ENCODE measurements at regions not wholly inside any gene's neighbourhood (a gene's known extent, or its start where the extent isn't known, plus 50 kb on each side); places are given as distances from the start of the nearest gene placed in this dataset.

GRCh38 chr11:45482331-45482730 is 183.1 kb downstream of the CHST1 start:
- H3K36me3 ChIP-seq, result no peaks in the 10 kb centered on the region
- intact Hi-C loops (cut with DNase I), result no loop called here
- H3K27ac ChIP-seq, result no peak overlapping the region
- DNase-seq, result no peak
- no peak for ATAC-seq
- no peak for FAIRE-seq
- H3K4me3 ChIP-seq, result no peak overlapping the region
- H3K27me3 ChIP-seq, result no peaks in the 10 kb centered on the region
- no peaks in the 10 kb centered on the region for H3K4me1 ChIP-seq
- H3K9me3 ChIP-seq, result no peaks in the 10 kb centered on the region
- 71 to 74% methylated on average over 7 of the region's 7 CpGs for WGBS, 2 donors
- TF ChIP-seq CTCF (IDR thresholded peaks at IDR 0.05), result no peak

- Histone ChIP-seq H3K27me3 (no peaks in the 10 kb centered on the region), H3K4me1 (no peaks in the 10 kb centered on the region), H3K36me3 (no peaks in the 10 kb centered on the region), H3K9me3 (no peaks in the 10 kb centered on the region), H3K27ac (no peak overlapping the region), H3K4me3 (no peak overlapping the region)
- intact Hi-C loops (cut with DNase I), result no loop called here
- 68 to 82% methylated on average over 3 of the region's 3 CpGs for WGBS, 2 donors
- no peak for FAIRE-seq
- no peak for ATAC-seq
- DNase-seq, result no peak
- TF ChIP-seq CTCF (IDR thresholded peaks at IDR 0.05), result no peak
These were observed 184.4 kb downstream of the CHST1 start for GRCh38 chr11:45481026-45481425.

- ATAC-seq (no peak), DNase-seq (no peak), FAIRE-seq (no peak)
These were observed 187.8 kb downstream of the CHST1 start for GRCh38 chr11:45477588-45477987.

GRCh38 chr11:45476126-45476525 is 189.3 kb downstream of the CHST1 start:
- FAIRE-seq (no peak), DNase-seq (no peak), ATAC-seq (no peak)
- Histone ChIP-seq H3K9me3 (no peaks in the 10 kb centered on the region), H3K4me3 (no peak overlapping the region), H3K27me3 (no peaks in the 10 kb centered on the region), H3K27ac (no peak overlapping the region), H3K36me3 (no peaks in the 10 kb centered on the region), H3K4me1 (no peaks in the 10 kb centered on the region)
- no peak for TF ChIP-seq CTCF (IDR thresholded peaks at IDR 0.05)
- WGBS, 2 donors, result 90 to 94% methylated on average over 2 of the region's 2 CpGs
- intact Hi-C loops (cut with DNase I), result no loop called here

More at GRCh38 chr11:45477588-45477987, 187.8 kb downstream of the CHST1 start:
- Histone ChIP-seq H3K36me3 (no peaks in the 10 kb centered on the region), H3K4me3 (no peak overlapping the region), H3K4me1 (no peaks in the 10 kb centered on the region), H3K9me3 (no peaks in the 10 kb centered on the region), H3K27ac (no peak overlapping the region), H3K27me3 (no peaks in the 10 kb centered on the region)
- TF ChIP-seq CTCF (IDR thresholded peaks at IDR 0.05), result no peak
- WGBS, 2 donors, result 70 to 85% methylated on average over 1 of the region's 1 CpG
- intact Hi-C loops (cut with DNase I), result no loop called here

GRCh38 chr11:45475173-45475572 is 189.0 kb upstream of the SYT13 start:
- DNase-seq (no peak), ATAC-seq (no peak), FAIRE-seq (no peak)
- no peak overlapping the region for H3K27ac ChIP-seq
- TF ChIP-seq CTCF (IDR thresholded peaks at IDR 0.05), result no peak
- H3K4me3 ChIP-seq, result no peak overlapping the region
- no peaks in the 10 kb centered on the region for H3K36me3 ChIP-seq
- H3K27me3 ChIP-seq, result no peaks in the 10 kb centered on the region
- no peaks in the 10 kb centered on the region for H3K9me3 ChIP-seq
- H3K4me1 ChIP-seq, result no peaks in the 10 kb centered on the region
- intact Hi-C loops (cut with DNase I), result no loop called here
- 53 to 61% methylated on average over 2 of the region's 2 CpGs for WGBS, 2 donors
